Activated CD8-positive, alpha-beta T cell treated with anti-CD3 and anti-CD28 coated beads for 36 hours (primary cell): ENCODE measurements at regions not wholly inside any gene's neighbourhood (a gene's known extent, or its start where the extent isn't known, plus 50 kb on each side); places are given as distances from the start of the nearest gene placed in this dataset.

ENCODE experiments used
- ATAC-seq: fragments of 200-7000 bp; cut with Tn5 transposase; one replicate; pipeline ENCODE4 v1.10.0; 2021; ENCODE audit warnings: mild to moderate bottlenecking, moderate library complexity
- CTCF ChIA-PET: fragments of 350-600 bp; sonication (Branson Sonifier 250); formaldehyde crosslinking; loops from one replicate; lab custom pipeline; 2021; ENCODE audit warnings: antibody characterized with exemption; lab: Charles Lee
- POLR2A ChIA-PET: fragments of 350-600 bp; sonication (Branson Sonifier 250); formaldehyde crosslinking; loops from one replicate; lab custom pipeline; 2021; ENCODE audit warnings: antibody characterized with exemption; lab: Charles Lee
- DNase-seq: peaks from one replicate; pipeline ENCODE4 v3.0.0-alpha.2; 2020
- H3K27ac Mint-ChIP-seq: one replicate; pipeline ENCODE4 v1.8.0; 2021; ENCODE audit warnings: mild to moderate bottlenecking, mixed read lengths
- H3K27me3 Mint-ChIP-seq: one replicate; pipeline ENCODE4 v1.8.0; 2021; ENCODE audit warnings: mixed read lengths
- H3K36me3 Mint-ChIP-seq: one replicate; pipeline ENCODE4 v1.8.0; 2021; ENCODE audit warnings: low read depth, mixed read lengths
- H3K4me1 Mint-ChIP-seq: one replicate; pipeline ENCODE4 v1.8.0; 2021; ENCODE audit warnings: low read depth, mixed read lengths
- H3K4me3 Mint-ChIP-seq: one replicate; pipeline ENCODE4 v1.8.0; 2021; ENCODE audit warnings: mild to moderate bottlenecking, moderate library complexity, mixed read lengths
- H3K9me3 Mint-ChIP-seq: one replicate; pipeline ENCODE4 v1.8.0; 2021; ENCODE audit warnings: mixed read lengths
- intact Hi-C: fragments of 100-400 bp; cut with micrococcal nuclease; formaldehyde crosslinking; loops from one replicate; pipeline ENCODE4 v1.10.0; 2022
- TF ChIP-seq, protein P1 (sequence below): fragments of 200-600 bp; IDR thresholded peaks from one replicate; pipeline ENCODE4 v1.8.0; 2022; ENCODE audit warnings: antibody characterized with exemption, mild to moderate bottlenecking

DNA sequence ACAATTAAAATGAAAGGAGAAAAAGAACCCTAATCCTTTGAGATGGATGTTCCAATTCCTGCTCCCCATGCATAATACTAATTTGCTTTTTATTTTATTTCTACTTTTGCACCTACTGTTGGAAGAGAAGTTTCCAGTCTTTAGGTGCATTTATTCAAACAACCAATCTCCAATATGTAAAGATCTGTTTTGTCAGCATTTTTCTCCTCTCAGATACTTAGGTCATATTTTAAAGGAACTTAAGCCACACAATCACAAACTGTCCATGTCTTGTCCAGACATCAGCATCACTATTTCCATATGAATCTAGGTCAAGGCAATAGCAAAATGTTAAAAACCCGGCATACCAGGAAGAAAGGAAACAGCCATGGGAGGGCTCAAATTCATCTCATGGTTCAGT is 1023.2 kb downstream of the BCL11A start:
- TF ChIP-seq, protein P1, sequence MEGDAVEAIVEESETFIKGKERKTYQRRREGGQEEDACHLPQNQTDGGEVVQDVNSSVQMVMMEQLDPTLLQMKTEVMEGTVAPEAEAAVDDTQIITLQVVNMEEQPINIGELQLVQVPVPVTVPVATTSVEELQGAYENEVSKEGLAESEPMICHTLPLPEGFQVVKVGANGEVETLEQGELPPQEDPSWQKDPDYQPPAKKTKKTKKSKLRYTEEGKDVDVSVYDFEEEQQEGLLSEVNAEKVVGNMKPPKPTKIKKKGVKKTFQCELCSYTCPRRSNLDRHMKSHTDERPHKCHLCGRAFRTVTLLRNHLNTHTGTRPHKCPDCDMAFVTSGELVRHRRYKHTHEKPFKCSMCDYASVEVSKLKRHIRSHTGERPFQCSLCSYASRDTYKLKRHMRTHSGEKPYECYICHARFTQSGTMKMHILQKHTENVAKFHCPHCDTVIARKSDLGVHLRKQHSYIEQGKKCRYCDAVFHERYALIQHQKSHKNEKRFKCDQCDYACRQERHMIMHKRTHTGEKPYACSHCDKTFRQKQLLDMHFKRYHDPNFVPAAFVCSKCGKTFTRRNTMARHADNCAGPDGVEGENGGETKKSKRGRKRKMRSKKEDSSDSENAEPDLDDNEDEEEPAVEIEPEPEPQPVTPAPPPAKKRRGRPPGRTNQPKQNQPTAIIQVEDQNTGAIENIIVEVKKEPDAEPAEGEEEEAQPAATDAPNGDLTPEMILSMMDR, result no peak
- ChIA-PET CTCF (no interaction called here), POLR2A (no interaction called here)
- peaks cover 5% of the 10 kb centered on the region for H3K9me3 Mint-ChIP-seq
- no peaks in the 10 kb centered on the region for H3K36me3 Mint-ChIP-seq
- H3K4me3 Mint-ChIP-seq, result no peak overlapping the region
- intact Hi-C loops, result no loop called here
- no peak for ATAC-seq
- DNase-seq, result no peak
- no peak overlapping the region for H3K27ac Mint-ChIP-seq
- no peaks in the 10 kb centered on the region for H3K4me1 Mint-ChIP-seq
- H3K27me3 Mint-ChIP-seq, result no peaks in the 10 kb centered on the region

DNA sequence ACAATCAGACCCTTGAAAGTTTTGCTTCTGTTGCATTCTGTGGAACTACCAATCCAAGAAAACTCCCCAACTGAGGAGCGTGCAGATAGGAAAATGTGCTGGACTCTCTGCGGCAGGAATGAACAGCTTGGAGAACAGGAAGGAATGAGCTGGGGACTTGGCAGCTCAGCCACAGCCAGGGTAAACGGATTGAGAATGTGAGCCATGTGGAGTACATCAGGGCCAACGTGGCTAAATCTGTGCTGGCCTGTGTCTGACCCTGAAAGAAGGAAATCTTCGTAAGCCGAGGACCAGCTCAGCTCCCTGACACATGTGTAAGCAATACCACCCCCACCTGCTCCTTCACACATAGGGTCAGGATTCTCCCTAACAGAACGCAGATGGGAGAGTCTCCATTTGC is 1023.7 kb downstream of the BCL11A start:
- POLR2A ChIA-PET, result no interaction called here
- Mint-ChIP-seq H3K4me3 (no peak overlapping the region), H3K27me3 (no peaks in the 10 kb centered on the region), H3K4me1 (no peaks in the 10 kb centered on the region), H3K36me3 (no peaks in the 10 kb centered on the region), H3K27ac (no peak overlapping the region), H3K9me3 (peaks cover 5% of the 10 kb centered on the region)
- CTCF ChIA-PET, result no interaction called here
- TF ChIP-seq, protein P1, result no peak
- intact Hi-C loops, result no loop called here
- DNase-seq (no peak), ATAC-seq (no peak)

DNA sequence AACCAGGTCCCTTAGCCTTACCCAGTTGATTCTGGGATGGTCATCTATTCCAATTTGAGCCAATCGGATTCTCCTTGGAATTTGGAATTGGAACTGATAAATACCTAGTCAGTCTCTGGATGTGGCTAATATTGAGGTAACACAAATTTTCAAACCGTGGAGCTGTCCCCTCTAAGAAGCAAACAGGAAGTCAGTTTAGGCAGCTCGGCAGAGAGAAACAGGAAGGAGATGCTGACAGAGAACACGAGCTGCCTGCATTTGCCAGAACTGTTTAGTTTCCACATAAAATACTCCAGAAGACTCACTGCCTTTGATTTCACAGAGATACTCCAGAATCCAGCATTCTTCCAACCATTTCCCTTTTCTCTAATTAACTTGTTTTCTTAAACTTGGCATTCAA is 1024.9 kb downstream of the BCL11A start:
- POLR2A ChIA-PET, result no interaction called here
- Mint-ChIP-seq H3K9me3 (peaks cover 5% of the 10 kb centered on the region), H3K36me3 (no peaks in the 10 kb centered on the region), H3K27ac (no peak overlapping the region), H3K4me3 (no peak overlapping the region), H3K27me3 (no peaks in the 10 kb centered on the region), H3K4me1 (no peaks in the 10 kb centered on the region)
- TF ChIP-seq, protein P1, result no peak
- CTCF ChIA-PET, result no interaction called here
- DNase-seq (no peak), ATAC-seq (no peak)
- intact Hi-C loops, result no loop called here

DNA sequence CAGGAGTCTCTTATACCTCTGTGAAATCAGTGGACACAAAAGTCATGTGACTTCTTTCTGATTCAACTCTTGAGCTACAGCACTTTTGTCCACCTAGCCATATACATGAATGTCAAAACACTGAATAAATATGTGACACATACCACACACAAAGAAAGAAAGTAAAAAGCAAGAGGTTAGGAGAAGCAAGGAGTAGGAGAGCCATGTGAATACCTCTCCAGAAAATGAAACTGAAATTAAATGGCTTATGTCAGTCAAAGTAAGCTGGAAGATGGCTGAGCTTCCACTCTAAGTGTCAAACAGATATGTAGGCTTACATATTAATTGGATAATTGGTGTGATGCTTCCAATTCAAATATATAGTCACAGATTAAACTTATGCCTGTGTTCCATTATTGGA is 1050.5 kb downstream of the BCL11A start:
- CTCF ChIA-PET, result no interaction called here
- POLR2A ChIA-PET, result no interaction called here
- Mint-ChIP-seq H3K27ac (no peak overlapping the region), H3K4me3 (no peak overlapping the region), H3K4me1 (no peaks in the 10 kb centered on the region), H3K36me3 (no peaks in the 10 kb centered on the region), H3K27me3 (no peaks in the 10 kb centered on the region), H3K9me3 (peaks cover 2% of the 10 kb centered on the region)
- TF ChIP-seq, protein P1, result no peak
- intact Hi-C loops, result no loop called here
- DNase-seq (no peak), ATAC-seq (no peak)

DNA sequence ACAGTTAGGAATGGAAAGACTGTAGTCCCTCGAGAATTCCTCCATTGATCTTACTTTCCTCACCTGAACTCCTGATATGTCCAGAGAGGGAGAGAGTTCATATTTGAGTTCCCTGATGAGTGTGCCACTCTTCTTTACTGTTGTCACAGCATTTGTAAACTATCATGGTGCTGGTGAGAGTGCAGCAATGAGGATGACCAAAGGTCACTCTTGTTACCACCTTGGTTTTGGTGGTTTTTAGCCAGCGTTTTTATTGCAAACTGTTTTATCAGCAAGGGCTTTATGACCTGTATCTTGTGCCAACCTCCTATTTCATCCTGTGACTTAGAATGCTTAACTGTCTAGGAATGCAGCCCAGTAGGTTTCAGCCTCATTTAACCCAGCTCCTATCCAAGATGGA is 1062.5 kb downstream of the BCL11A start:
- intact Hi-C loops, result no loop called here
- Mint-ChIP-seq H3K27me3 (no peaks in the 10 kb centered on the region), H3K27ac (no peak overlapping the region), H3K9me3 (peaks cover 9% of the 10 kb centered on the region), H3K4me1 (no peaks in the 10 kb centered on the region), H3K4me3 (no peak overlapping the region), H3K36me3 (no peaks in the 10 kb centered on the region)
- CTCF ChIA-PET, result no interaction called here
- ATAC-seq (no peak), DNase-seq (no peak)
- POLR2A ChIA-PET, result no interaction called here
- TF ChIP-seq, protein P1, result no peak
